H9 (cell line): ENCODE measurements at regions not wholly inside any gene's neighbourhood (a gene's known extent, or its start where the extent isn't known, plus 50 kb on each side); places are given as distances from the start of the nearest gene placed in this dataset.

Source experiments
- DNase-seq: peaks from one replicate; pipeline ENCODE4 v3.0.0-alpha.2; 2017
- H2AFZ ChIP-seq: one replicate; pipeline ENCODE4 v1.6.1; 2013; ENCODE audit warnings: mild to moderate bottlenecking, low read length, control low read depth, moderate library complexity
- H2AK5ac ChIP-seq: 2 replicates; pipeline ENCODE4 v1.6.1; 2013; ENCODE audit warnings: low read length, control low read depth, mixed read lengths; ENCODE audit not compliant: insufficient read length
- H2BK120ac ChIP-seq: one replicate; pipeline ENCODE4 v1.6.1; 2013; ENCODE audit warnings: low read depth, mild to moderate bottlenecking, low read length, control low read depth, inconsistent platforms; ENCODE audit not compliant: poor library complexity, severe bottlenecking
- H2BK12ac ChIP-seq: 2 replicates; pipeline ENCODE4 v1.6.1; 2013; ENCODE audit warnings: low read length, control low read depth, mixed read lengths, low read depth; ENCODE audit not compliant: insufficient read length
- H2BK15ac ChIP-seq: 2 replicates; pipeline ENCODE4 v1.6.1; 2013; ENCODE audit warnings: low read depth, low read length, control low read depth
- H2BK20ac ChIP-seq: one replicate; pipeline ENCODE4 v1.6.1; 2013; ENCODE audit warnings: low read depth, mild to moderate bottlenecking, low read length, control low read depth, inconsistent platforms; ENCODE audit not compliant: poor library complexity, severe bottlenecking
- H2BK5ac ChIP-seq: 2 replicates; pipeline ENCODE4 v1.6.1; 2013; ENCODE audit warnings: low read length, control low read depth, mixed read lengths; ENCODE audit not compliant: insufficient read length
- H3K14ac ChIP-seq: 2 replicates; pipeline ENCODE4 v1.6.1; 2013; ENCODE audit warnings: low read length, control low read depth; ENCODE audit not compliant: insufficient read depth
- H3K18ac ChIP-seq: 2 replicates; pipeline ENCODE4 v1.6.1; 2013; ENCODE audit warnings: low read depth, mild to moderate bottlenecking, mixed read lengths, low read length, control low read depth; ENCODE audit not compliant: insufficient read length
- H3K23ac ChIP-seq: 2 replicates; pipeline ENCODE4 v1.6.1; 2013; ENCODE audit warnings: low read length, control low read depth, mixed read lengths, low read depth; ENCODE audit not compliant: insufficient read length
- H3K23me2 ChIP-seq: 2 replicates; pipeline ENCODE4 v1.6.1; 2013; ENCODE audit warnings: low read depth, mild to moderate bottlenecking, mixed read lengths, low read length, control low read depth; ENCODE audit not compliant: insufficient read length, poor library complexity, severe bottlenecking
- H3K27ac ChIP-seq: 2 replicates; pipeline ENCODE4 v1.5.1; 2013; ENCODE audit warnings: low read length, control low read depth, mixed read lengths, low read depth; ENCODE audit not compliant: insufficient read length
- H3K27me3 ChIP-seq: 2 replicates; pipeline ENCODE4 v1.6.1; 2013; ENCODE audit warnings: low read length, control low read depth, inconsistent platforms; ENCODE audit not compliant: insufficient read depth
- H3K4ac ChIP-seq: 2 replicates; pipeline ENCODE4 v1.6.1; 2013; ENCODE audit warnings: low read depth, mild to moderate bottlenecking, control low read depth, inconsistent platforms, low read length, moderate library complexity
- H3K4me1 ChIP-seq: 2 replicates; pipeline ENCODE4 v1.6.1; 2013; ENCODE audit warnings: low read length, control low read depth, inconsistent platforms; ENCODE audit not compliant: insufficient read depth
- H3K4me2 ChIP-seq: 2 replicates; pipeline ENCODE4 v1.6.1; 2013; ENCODE audit warnings: low read length, control low read depth, mixed read lengths; ENCODE audit not compliant: insufficient read length, insufficient read depth
- H3K56ac ChIP-seq: 2 replicates; pipeline ENCODE4 v1.6.1; 2013; ENCODE audit warnings: low read depth, mild to moderate bottlenecking, mixed read lengths, low read length, control low read depth; ENCODE audit not compliant: insufficient read length
- H3K79me1 ChIP-seq: 2 replicates; pipeline ENCODE4 v1.6.1; 2013; ENCODE audit warnings: low read depth, mild to moderate bottlenecking, moderate library complexity, low read length, control low read depth, inconsistent platforms; ENCODE audit not compliant: insufficient read depth, poor library complexity, severe bottlenecking
- H3K79me2 ChIP-seq: 2 replicates; pipeline ENCODE4 v1.6.1; 2013; ENCODE audit warnings: low read length, control low read depth, inconsistent platforms; ENCODE audit not compliant: insufficient read depth
- H3K9ac ChIP-seq: 2 replicates; pipeline ENCODE4 v1.6.1; 2013; ENCODE audit warnings: low read length, control low read depth, mixed read lengths; ENCODE audit not compliant: insufficient read length; ENCODE audit errors: extremely low read depth
- H3K9me3 ChIP-seq: one replicate; pipeline ENCODE4 v1.6.1; 2013; ENCODE audit warnings: low read depth, low read length, inconsistent platforms; ENCODE audit not compliant: control insufficient read depth
- H3T11ph ChIP-seq: one replicate; pipeline ENCODE4 v1.6.1; 2013; ENCODE audit warnings: mild to moderate bottlenecking, low read length, control low read depth, inconsistent platforms
- H4K20me1 ChIP-seq: one replicate; pipeline ENCODE4 v1.6.1; 2013; ENCODE audit not compliant: control insufficient read depth, insufficient read length, insufficient read depth
- H4K5ac ChIP-seq: 2 replicates; pipeline ENCODE4 v1.6.1; 2013; ENCODE audit warnings: low read depth, mild to moderate bottlenecking, mixed read lengths, low read length, control low read depth; ENCODE audit not compliant: insufficient read length
- H4K8ac ChIP-seq: replicated peaks from 2 replicates; pipeline ENCODE4 v1.6.1; 2013; ENCODE audit warnings: low read length, control low read depth, mixed read lengths, low read depth; ENCODE audit not compliant: insufficient read length
- H4K91ac ChIP-seq: 2 replicates; pipeline ENCODE4 v1.6.1; 2013; ENCODE audit warnings: low read depth, mild to moderate bottlenecking, moderate library complexity, mixed read lengths, low read length, control low read depth; ENCODE audit not compliant: insufficient read length
- H3K27ac Mint-ChIP-seq, 3 experiments: 2 replicates in 2 of 3; 3 replicates in 1 of 3; pipeline ENCODE4 v1.8.0; 2020 to 2021; ENCODE audit warnings: mixed read lengths in 3 of 3, mild to moderate bottlenecking in 1 of 3, moderate library complexity in 1 of 3
- H3K27me3 Mint-ChIP-seq: 2 replicates; pipeline ENCODE4 v1.8.0; 2021; ENCODE audit warnings: low read depth, mild to moderate bottlenecking, moderate library complexity, mixed read lengths
- H3K36me3 Mint-ChIP-seq, 3 experiments: 2 replicates in 2 of 3; 3 replicates in 1 of 3; pipeline ENCODE4 v1.8.0; 2020 to 2021; ENCODE audit warnings: low read depth in 3 of 3, mixed read lengths in 3 of 3; ENCODE audit not compliant: insufficient read depth in 1 of 3
- H3K4me1 Mint-ChIP-seq, 2 experiments: 2 replicates each; pipeline ENCODE4 v1.8.0; 2020; ENCODE audit warnings: mixed read lengths in 2 of 2
- H3K4me3 Mint-ChIP-seq, 2 experiments: 2 replicates in 1 of 2; 3 replicates in 1 of 2; pipeline ENCODE4 v1.8.0; 2020 to 2021; ENCODE audit warnings: mild to moderate bottlenecking in 2 of 2, mixed read lengths in 2 of 2, moderate library complexity in 1 of 2
- H3K9me3 Mint-ChIP-seq, 2 experiments: 2 replicates in 1 of 2; 3 replicates in 1 of 2; pipeline ENCODE4 v1.8.0; 2020; ENCODE audit warnings: mild to moderate bottlenecking in 2 of 2, mixed read lengths in 2 of 2, moderate library complexity in 1 of 2
- CTCF ChIP-seq: fragments of 200-600 bp; sonication (generic); conservative IDR thresholded peaks from 3 replicates; pipeline ENCODE4 v1.8.0; 2021; ENCODE audit warnings: antibody characterized with exemption, mild to moderate bottlenecking
- WGBS: extraction: QIAGEN DNeasy Blood & Tissue Kit; methylation state at CpG from one replicate; pipeline ENCODE4 v1.1.7; 2013; ENCODE audit warnings: missing lambda C conversion rate, low lambda C conversion rate, mixed read lengths; ENCODE audit not compliant: insufficient read length; ENCODE audit errors: extremely low coverage; 5-methylcytosine and 5-hydroxymethylcytosine counted together

GRCh38 chr4:158036998-158037397, 135.8 kb downstream of the GASK1B start:
- no peak for DNase-seq
- WGBS = no CpG with 5 or more reads among the region's 1 CpG

More at GRCh38 chr4:158036998-158037397, 135.8 kb downstream of the GASK1B start:
- Mint-ChIP-seq H3K9me3 (peaks cover 0 to 3% of the 10 kb centered on the region in 2 experiments; a peak in 1 of 5 replicates), H3K4me3 (no peak overlapping the region), H3K36me3 (no peaks in the 10 kb centered on the region; a peak in 3 of 7 replicates), H3K27me3 (no peaks in the 10 kb centered on the region), H3K4me1 (no peaks in the 10 kb centered on the region), H3K27ac (peak overlapping the region in 1 of 3 experiments; percentile 40; a peak in 1 of 7 replicates)
- Histone ChIP-seq H4K20me1 (no peaks in the 10 kb centered on the region), H2AFZ (no peak overlapping the region), H3K9ac (no peak overlapping the region), H3K18ac (no peak overlapping the region), H3K27ac (no peak overlapping the region), H3K23me2 (no peaks in the 10 kb centered on the region), H2BK5ac (no peak overlapping the region), H3T11ph (no peak overlapping the region), H3K79me2 (no peaks in the 10 kb centered on the region), H3K27me3 (no peaks in the 10 kb centered on the region), H3K4me2 (no peak overlapping the region), H3K4me1 (no peaks in the 10 kb centered on the region), H4K8ac (no peak overlapping the region), H4K5ac (no peak overlapping the region), H3K56ac (no peak overlapping the region), H2BK20ac (no peak overlapping the region), H2BK120ac (no peak overlapping the region), H3K23ac (no peak overlapping the region), H2AK5ac (no peak overlapping the region), H2BK12ac (no peak overlapping the region), H3K9me3 (no peaks in the 10 kb centered on the region), H3K79me1 (no peaks in the 10 kb centered on the region), H4K91ac (no peak overlapping the region), H2BK15ac (no peak overlapping the region), H3K14ac (no peak overlapping the region; the same call in 1 of the 2 replicates), H3K4ac (no peak overlapping the region)
- TF ChIP-seq CTCF = no peak
